HG02970 (cell line): ENCODE measurements at regions not wholly inside any gene's neighbourhood (a gene's known extent, or its start where the extent isn't known, plus 50 kb on each side); places are given as distances from the start of the nearest gene placed in this dataset.

Source experiments
- ATAC-seq: cut with Tn5 transposase; IDR thresholded peaks from one replicate; pipeline ENCODE4 v1.9.1; 2021; ENCODE audit warnings: mild to moderate bottlenecking, moderate library complexity, moderate number of reproducible peaks; ENCODE audit not compliant: unreplicated experiment, low FRiP score

DNA sequence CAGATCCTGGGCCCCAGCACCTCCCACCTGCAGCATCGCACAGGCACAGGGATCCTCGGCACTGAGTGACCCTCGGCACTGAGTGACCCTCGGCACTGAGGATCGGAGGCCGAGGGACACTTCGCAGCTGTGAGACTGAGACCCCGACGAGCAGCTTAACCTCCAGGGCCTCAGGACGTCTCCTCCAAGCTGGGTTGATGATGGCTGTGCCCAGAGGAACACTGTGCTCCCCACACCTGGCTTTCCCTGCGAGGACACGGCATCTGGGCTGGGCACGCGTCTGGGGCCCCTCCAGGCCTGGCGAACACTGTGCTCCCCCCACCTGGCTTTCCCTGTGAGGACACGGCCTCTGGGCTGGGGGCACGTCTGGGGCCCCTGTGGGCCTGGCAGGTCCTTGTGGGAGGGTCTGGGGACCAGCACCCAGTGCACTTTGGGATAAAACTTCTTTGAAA, 158.3 kb upstream of the PPP2R2D start:
- no peak for ATAC-seq

DNA sequence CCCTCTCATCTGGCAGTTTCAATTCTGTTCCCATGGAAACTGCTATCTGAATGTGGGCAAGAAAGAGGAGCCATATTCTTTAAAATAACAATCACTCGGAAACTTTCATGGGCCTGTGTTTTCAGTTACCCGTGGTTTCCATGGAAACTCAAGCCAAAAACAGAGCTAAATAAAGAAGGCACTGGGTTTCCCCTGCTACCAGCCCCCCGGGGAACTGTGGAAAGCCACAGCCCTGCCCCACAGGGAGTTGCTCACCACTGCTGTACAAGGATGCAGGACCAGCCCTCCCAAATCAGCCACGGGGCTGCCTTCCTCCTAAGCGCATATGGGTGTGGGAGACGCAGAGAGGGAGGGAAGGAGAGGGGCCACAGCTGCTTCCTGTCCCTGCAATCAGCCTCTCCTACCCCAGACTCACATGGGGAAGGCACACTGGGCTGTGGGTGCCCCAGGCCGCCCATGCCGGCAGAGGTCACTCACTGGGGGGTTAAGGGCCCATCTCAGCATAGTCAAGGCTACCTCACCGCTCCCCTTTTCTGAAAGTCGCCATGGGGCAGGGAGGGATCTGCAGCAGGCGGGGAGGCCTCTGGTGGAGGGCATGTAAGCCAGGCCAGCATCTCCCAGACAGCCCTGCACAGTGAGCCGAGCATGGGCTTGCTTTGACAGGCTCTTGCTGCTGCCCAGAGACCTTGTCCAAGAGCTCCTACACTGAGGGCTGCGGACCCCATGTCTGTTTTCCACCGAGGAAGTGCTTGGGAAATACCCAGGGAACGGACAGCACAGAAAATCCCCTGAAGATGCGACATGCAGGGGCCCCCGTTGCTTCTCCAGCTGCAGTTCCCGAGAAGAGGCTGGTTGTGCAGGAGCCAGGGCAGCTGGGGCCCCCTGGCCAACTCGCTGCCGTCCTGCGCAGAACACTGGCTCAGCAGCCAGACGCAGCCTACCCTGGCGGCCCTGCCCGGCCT, 157.3 kb upstream of the PPP2R2D start:
- no peak for ATAC-seq

DNA sequence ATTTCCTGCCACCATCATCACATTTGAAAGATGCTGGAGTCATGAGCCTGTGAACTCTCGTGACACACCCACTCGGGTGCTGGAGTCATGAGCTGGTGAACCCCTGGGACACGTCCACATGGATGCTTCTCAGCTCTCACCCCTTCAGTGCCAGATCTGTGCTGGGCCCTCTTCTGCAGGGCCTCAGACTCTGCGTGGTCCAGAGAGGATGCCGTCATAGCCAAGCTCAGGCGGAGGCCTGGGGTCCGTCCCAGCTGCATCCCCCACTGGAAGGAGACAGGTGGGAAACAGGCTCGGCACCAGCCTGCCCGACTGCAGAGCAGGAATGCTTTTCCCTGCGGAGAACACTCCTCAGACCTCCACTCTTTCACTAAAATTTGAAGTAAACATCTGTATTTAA, 156.5 kb upstream of the PPP2R2D start:
- no peak for ATAC-seq

DNA sequence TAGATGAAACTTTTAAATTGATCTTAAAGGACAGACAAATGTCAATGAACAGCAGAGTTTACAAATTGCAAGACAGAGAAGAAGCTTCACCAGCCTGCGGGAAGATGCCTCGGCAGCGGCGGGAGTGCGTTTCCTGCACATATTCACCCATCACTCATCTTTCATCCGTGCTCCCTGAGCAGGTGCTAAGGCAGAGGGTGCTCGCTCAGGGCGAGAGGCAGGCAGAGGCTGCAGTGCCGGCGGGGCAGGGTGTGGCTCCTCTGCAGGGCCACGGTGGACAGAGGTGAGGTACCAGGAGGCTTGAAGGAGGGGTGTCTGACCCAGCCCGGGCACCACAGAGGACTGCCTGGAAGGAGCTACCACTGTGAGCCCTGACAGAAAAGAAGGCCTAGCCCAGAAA, 155.2 kb upstream of the PPP2R2D start:
- ATAC-seq = no peak

DNA sequence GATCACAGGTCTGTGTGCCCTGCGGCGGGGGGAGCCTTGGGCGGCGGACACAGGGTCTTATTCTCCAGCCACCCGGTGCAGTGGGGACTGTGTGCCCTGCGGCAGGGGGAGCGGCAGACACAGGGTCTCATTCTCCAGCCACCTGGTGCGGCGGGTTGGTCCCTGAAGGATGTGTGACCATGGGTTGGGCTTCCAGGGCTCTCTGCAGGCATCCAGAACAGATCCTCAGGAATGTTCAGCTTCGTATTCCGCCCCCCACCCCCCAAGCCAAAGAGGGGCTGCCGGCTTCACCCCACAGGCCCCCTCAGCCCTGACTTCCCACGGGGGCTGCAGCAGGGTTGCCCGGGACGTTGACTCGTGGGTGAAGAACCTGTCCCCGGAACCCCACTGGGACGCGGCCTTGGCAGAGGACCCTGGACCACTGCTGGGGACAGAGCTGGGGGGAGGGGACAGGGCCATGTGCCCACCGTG, 154.5 kb upstream of the PPP2R2D start:
- ATAC-seq = no peak

DNA sequence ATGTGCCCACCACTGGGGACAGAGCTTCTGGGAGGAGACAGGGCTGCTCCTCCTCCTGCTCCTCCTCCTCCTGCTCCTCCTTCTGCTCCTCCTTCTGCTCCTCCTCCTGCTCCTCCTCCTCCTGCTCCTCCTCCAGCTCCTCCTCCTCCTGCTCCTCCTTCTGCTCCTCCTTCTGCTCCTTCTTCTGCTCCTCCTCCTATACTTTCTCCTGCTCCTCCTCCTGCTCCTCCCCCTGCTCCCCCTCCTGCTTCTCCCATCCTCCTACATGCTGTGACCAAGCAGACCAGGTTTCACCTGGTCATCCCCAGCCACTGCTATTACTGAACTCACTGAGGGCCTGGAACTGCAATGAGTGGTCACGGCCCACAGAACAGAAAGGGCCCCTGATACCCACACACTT, 154.0 kb upstream of the PPP2R2D start:
- ATAC-seq = no peak

DNA sequence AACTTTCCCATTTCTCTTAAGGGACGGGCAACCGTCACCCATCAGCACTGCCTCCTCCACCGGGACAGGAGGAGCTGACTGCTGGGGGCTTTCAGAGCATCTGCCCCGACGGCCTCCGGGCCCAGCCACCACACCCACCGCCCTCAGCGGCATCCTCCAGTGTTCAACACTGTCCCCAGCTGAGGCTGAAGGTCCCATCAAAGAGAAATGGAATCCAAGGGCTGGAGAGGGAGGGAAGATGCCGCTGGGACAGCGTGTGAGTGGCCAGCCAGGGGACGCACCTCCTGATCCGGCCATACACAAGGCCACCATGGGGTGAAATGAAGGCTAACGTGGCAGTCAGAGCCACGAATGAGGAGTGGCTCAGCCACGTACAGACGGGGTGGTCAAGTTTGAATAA, 153.6 kb upstream of the PPP2R2D start:
- no peak for ATAC-seq

DNA sequence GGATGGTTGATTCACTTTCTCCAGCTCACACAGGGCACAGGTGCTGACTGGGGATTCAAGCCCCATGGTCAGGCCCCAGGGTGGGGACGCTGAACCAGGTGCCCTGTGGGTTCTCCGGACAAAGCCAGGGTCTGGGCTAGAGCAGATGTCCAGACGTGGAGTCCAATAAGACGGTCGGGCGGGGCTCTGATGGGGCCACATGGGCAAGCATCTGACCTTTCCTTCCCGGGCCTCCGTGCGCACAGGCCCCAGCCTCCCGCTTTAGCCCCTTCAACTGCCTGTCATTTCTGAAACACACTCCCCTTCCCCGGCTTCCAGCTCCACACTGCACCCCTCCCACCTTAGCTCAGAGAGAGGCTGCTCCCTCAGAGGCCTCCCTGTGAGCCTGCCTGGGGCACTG, 153.0 kb upstream of the PPP2R2D start:
- ATAC-seq = no peak

DNA sequence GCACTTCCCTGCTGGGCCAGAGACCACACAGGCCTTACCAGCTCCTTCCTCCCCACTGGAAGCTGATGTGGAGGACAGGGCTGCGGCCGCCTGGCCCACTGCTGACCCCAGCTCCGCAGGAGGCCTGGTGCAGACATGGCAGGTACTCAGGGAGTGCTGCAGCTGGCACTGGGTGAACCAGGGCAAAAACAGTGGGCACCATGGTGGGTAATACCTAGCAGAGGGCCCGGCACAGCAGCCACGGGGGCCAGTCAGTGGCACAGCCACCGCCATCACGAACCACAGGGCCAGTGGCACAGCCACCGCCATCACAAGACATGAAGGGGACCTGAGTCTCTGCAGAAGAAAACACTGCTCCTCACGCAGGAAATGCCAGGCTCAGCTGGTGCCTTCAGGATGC, 152.6 kb upstream of the PPP2R2D start:
- ATAC-seq = no peak

DNA sequence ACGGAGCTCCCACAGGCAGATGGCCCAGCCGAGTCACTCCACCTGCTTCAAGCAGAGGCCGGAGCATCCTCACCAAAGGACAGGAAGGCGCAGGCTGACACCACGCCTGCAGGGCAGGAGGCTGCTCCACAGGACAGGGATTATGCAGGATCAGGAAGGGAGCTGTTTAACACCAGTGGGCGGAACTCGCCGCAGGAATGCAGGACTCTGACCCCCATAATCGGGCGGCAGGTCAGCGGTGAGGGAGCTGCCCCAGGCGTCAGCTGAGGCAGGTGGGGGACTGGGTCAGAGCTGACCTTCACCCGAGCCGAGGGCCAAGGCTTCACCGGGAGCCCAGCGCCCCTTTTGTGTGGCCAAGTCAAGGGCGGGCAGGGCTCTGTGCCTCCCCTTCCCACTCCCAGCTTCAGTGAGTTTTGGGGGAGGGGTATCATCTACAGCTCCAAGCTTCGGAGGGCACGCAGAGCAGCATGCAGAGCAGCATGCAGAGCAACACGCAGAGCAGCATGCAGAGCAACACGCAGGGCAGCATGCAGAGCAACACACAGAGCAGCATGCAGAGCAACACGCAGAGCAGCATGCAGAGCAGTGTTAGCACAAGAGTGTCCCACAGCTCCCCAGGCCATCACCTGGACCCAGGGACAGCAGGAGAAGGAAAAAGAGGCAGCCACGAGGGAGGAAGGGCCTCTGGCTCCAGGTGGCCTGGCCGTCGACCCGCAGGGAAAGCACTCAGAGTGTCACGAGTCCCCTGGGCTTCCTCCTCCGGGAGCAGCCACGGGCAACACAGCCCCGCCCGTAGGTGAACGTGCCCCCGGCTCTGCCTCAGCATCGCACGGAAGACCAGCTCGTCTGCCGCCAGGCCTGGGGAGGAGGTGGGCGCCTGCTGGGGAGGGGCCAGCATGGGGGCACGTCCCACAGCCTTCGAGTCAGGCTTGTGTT, 151.7 kb upstream of the PPP2R2D start:
- no peak for ATAC-seq

DNA sequence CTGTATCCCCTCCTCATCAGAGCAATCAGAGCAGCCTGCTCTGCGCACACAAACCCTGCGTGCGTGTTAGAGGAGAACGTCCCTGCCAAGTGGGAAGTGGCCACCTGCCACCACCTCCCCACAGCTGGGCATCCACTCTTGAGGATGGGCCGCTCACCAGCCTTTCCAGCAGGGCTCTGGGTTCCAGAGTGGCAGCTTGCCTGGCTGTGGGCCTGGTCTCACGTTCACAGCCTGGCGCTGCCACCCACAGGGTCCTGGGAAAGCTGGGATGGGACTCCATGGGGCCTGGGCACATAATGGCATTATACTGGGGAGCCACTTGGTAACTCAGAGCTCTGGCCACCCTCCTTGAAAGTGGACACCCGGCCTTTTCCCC, 151.1 kb upstream of the PPP2R2D start:
- ATAC-seq = no peak

DNA sequence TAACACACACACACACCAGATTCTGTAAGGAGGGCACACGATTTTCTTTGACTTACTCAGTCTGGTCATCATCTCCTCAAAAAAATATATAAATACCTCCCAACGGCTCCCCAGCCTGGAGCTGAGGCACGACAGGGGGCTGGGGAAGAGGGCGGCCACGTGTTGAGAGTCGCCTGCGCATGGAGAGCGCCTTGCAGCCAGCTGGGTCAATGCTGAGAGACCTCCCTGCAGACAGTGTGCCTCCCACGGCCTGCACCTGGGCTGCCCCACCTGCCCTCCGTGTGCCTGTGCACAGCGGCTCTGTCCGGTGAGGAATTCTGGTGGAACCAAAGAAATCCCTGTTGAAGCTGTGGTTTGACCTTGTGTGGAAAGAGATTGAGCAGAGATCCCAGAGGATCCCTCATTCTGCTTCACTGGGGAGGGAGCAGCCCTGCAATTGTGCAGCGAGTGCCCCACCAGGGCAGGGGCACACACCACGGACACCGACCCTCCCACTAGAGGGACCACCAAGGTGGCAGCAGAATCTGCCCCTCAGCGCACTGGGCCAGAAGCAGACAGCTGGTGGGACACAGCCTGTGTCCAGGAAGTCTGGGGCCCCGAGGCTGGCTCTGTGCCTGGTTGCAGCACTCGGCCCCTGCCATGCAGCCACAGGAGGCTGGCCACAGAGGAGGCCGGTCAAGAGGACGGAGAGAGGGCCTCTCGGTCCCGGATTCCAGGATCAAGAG, 150.5 kb upstream of the PPP2R2D start:
- no peak for ATAC-seq

DNA sequence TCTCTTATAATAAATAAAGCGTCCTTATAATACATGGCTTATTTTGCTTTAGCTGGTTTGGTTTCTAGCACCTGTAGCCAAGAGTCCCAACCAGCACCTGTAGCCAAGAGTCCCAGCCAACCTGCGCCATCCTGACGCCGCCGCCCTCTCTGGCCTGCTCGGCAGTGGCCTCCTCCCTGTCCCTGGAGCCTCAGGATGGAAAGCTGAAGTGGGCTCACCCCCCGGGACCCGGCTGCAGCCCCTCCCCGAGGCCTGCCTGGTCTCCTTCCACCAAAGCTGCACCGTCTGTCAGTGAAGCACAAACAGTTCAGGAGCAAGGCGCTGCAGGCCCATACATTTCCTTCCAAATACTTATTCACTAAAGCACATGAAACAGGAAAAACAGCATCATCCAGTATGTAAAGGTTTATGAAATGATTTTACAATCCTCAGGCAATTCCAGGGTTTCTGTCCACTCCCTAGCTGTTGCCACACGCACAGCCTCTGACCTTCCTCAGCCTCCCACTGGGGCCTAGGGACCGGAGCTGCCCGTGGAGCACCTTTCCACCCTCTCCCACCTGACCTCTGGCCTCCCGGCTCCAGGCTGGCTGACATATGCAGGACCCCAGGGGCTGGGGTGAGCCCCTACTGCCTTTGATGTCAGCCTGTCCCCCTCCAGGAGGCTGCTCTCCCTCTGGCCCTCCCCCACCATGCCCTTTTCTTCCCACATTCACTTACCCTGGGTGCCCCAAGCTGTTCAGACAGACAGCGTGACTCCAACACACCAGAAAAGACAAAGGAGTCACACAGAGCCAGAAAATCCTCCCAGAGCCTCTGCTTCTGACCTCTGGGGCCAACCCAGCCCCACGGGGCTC, 149.6 kb upstream of the PPP2R2D start:
- ATAC-seq = no peak

DNA sequence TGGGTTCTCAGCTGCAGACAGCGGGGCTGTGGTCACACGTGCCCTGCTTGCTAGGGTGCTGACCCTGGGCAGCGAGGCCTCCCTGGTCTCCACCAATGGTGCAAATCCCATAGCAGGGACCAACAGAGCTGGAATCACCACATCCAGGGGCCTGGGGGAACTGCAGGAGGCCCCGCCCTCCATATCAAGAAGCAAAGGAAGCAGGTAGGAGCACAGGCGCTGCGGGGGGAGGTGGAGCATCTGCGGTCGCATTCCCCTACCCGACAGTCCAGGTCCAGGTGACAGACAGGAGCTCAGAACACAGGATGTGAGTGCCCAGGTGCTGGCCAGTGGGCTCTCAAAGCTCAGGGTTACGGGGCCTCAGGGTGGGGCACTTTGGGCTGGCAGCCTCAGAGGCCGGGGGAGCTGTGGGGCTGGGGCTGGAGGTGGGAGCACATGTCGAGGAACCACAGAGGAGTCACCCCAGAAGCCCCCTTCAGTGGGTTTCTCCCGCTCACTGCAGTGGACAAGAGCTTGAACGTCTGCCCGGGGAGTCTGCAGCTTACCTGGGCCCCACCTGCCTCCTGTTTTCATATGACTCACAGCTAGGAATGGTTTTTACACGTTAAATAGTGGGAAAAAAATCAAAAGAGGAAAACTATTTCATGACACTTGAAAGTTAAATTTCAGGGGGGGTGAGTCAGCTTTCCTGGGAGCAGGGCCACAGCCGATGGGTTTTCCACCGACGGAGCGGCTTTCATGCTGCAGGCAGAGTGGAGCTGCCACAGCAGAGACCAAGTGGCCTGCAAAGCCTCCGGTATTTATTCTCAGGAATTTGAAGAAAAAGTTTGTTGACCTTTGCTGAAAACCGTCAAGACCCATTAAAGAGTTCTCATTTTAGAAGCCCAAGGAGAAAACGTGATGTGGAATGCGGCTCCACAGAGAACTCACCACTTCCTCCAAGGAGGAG, 148.7 kb upstream of the PPP2R2D start:
- no peak for ATAC-seq

DNA sequence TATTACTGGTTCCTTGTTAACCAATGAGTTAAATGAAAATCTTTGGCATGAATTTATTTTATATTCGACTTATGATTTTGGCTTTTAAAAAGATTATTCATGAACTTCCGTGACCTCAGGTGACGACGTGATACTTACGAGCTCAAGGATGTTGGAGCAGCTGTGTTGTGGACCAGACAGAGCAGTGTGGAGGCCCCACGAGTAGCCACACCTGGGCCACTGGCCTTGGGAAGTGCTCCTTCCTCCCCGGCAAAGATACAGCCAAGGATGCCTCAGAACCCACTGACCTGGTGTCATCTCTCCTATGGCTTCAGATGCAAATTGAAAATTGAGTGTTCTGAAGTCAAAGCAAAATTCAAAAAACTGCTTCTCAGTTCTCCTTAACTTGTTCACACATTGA, 147.5 kb upstream of the PPP2R2D start:
- no peak for ATAC-seq

DNA sequence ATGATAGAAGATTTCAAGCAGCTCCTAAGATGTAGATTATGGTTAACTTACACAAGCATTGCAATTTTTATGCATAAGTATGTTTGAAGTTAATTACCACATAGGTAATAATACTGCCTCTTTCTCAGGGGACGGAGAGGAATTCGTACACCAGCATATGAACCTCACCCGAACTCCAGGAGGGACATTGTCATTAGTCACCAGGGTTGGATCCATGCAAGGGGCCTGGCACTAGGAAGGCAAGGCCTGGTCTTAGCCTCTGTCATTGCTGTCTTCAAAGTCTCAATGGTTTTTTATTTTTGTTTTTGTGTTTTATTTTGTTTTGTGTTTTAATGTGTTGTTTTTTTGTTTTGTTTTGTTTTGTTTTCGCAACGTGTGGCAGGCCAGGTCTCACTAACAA, 145.6 kb upstream of the PPP2R2D start:
- no peak for ATAC-seq

DNA sequence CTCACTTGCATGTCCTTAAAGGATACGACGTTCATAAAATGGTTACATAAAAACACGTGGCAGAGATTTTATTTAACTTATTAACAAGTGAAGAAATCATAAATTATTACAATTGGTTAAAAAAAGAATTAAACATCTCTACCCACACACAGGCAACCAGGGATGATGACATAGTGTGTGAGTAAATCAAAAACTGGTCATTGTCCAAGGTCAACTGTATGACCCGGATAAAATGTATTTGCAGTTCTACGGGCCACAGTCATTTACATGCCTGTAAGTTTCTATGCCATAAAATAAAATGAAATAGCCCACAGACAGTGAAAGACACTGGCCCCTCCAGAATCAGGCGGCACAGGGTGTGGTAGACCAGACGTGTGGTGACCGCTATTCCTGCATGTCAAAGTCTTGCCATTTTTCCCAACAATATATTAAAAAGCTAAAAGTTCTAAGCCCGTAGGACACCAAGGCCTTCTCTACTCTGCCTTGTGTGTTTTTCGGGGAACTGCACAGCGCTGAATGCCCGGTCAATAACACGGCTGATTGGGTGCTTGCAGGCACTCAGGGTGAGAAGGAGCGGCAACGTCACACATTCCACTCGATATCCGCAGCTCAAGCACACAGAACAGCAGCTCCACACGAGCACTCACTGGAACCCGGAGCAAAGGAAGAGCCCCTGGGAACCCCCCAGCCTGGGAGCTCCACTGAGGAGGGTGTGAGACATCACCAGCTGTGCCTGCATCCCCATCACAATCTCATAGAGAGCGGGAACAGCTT, 143.3 kb upstream of the PPP2R2D start:
- no peak for ATAC-seq
